Glutamatergic neuron (in vitro differentiated cells): ENCODE measurements at regions not wholly inside any gene's neighbourhood (a gene's known extent, or its start where the extent isn't known, plus 50 kb on each side); places are given as distances from the start of the nearest gene placed in this dataset.

Experiments
- DNase-seq: peaks from one replicate; pipeline ENCODE4 v3.0.0; 2022
- H3K27ac Mint-ChIP-seq: one replicate; pipeline ENCODE4 v1.8.0; 2020; ENCODE audit warnings: mild to moderate bottlenecking, mixed read lengths, inconsistent platforms; ENCODE audit not compliant: unreplicated experiment
- H3K27me3 Mint-ChIP-seq: one replicate; pipeline ENCODE4 v1.8.0; 2020; ENCODE audit warnings: mild to moderate bottlenecking, moderate library complexity, mixed read lengths, inconsistent platforms; ENCODE audit not compliant: unreplicated experiment
- H3K36me3 Mint-ChIP-seq: one replicate; pipeline ENCODE4 v1.8.0; 2020; ENCODE audit warnings: mild to moderate bottlenecking, mixed read lengths, inconsistent platforms; ENCODE audit not compliant: unreplicated experiment
- H3K4me1 Mint-ChIP-seq: one replicate; pipeline ENCODE4 v1.8.0; 2020; ENCODE audit warnings: mild to moderate bottlenecking, low read depth, mixed read lengths, inconsistent platforms; ENCODE audit not compliant: unreplicated experiment
- H3K4me3 Mint-ChIP-seq: one replicate; pipeline ENCODE4 v1.8.0; 2020; ENCODE audit warnings: mild to moderate bottlenecking, mixed read lengths, inconsistent platforms; ENCODE audit not compliant: unreplicated experiment
- H3K9me3 Mint-ChIP-seq: one replicate; pipeline ENCODE4 v1.8.0; 2020; ENCODE audit warnings: mild to moderate bottlenecking, moderate library complexity, mixed read lengths, inconsistent platforms; ENCODE audit not compliant: unreplicated experiment
- TF ChIP-seq, protein P1 (sequence below): fragments of 200-600 bp; sonication (generic); IDR thresholded peaks from one replicate; pipeline ENCODE4 v1.5.0; 2021; ENCODE audit not compliant: partially characterized antibody, unreplicated experiment

DNA sequence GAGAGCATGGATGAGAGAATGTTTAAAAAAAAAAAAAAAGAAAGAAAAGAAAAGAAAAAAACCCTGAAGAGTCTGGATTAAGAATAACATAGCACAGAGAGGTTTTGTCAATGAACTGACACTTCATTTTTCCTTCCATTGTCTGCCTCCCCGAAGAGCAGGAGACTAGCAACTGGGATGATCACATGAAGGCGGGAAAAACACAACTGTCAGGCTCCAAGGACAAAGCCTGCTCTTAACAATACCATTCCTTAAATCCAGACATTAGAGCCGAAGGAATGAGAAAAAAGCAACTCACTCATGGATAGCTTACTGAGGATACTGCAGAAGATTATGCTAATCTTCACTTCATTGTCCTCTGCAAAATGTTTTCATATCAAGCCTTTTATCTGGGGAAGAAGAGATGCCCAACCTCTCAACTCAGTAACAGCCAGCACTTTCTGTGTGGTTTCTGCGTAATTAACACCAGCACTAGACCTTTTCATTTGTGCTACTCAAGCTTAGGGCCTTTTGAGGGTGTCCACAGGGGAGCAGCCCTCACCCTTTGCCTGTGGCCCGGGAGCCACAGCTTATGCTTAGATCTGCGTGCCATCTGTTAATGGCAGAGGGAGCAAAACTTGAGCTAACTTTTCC is 182.3 kb downstream of the BARHL2 start:
- H3K27me3 Mint-ChIP-seq = peaks cover 2% of the 10 kb centered on the region
- DNase-seq = no peak

DNA sequence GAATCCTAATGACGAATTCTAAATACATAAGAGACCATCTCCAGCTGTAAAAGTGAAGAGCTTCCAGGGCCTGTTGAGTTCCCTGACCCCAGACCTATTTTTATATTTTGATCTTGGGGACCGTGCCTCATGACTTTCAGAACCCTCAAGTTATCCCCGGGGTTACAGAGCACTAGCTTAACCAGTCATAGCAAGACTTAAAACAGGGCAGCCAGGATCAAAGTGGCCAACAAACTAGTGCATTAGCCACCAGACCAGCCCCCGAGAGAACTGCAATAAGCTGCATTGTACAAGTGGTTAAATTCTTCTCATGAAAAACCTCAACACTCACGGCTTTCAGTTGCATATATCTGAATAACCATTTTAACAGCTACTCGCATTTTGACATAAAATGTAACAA is 183.0 kb downstream of the BARHL2 start:
- peaks cover 2% of the 10 kb centered on the region for H3K27me3 Mint-ChIP-seq
- H3K4me1 Mint-ChIP-seq = peaks cover 19% of the 10 kb centered on the region

More for the DNA sequence above, 182.3 kb downstream of the BARHL2 start:
- TF ChIP-seq, protein P1, sequence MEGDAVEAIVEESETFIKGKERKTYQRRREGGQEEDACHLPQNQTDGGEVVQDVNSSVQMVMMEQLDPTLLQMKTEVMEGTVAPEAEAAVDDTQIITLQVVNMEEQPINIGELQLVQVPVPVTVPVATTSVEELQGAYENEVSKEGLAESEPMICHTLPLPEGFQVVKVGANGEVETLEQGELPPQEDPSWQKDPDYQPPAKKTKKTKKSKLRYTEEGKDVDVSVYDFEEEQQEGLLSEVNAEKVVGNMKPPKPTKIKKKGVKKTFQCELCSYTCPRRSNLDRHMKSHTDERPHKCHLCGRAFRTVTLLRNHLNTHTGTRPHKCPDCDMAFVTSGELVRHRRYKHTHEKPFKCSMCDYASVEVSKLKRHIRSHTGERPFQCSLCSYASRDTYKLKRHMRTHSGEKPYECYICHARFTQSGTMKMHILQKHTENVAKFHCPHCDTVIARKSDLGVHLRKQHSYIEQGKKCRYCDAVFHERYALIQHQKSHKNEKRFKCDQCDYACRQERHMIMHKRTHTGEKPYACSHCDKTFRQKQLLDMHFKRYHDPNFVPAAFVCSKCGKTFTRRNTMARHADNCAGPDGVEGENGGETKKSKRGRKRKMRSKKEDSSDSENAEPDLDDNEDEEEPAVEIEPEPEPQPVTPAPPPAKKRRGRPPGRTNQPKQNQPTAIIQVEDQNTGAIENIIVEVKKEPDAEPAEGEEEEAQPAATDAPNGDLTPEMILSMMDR = no peak
- peaks cover 19% of the 10 kb centered on the region for H3K4me1 Mint-ChIP-seq
- H3K27ac Mint-ChIP-seq = peak overlapping the region; percentile 57
- H3K9me3 Mint-ChIP-seq = peaks cover 5% of the 10 kb centered on the region
- H3K36me3 Mint-ChIP-seq = no peaks in the 10 kb centered on the region
- H3K4me3 Mint-ChIP-seq = no peak overlapping the region

DNA sequence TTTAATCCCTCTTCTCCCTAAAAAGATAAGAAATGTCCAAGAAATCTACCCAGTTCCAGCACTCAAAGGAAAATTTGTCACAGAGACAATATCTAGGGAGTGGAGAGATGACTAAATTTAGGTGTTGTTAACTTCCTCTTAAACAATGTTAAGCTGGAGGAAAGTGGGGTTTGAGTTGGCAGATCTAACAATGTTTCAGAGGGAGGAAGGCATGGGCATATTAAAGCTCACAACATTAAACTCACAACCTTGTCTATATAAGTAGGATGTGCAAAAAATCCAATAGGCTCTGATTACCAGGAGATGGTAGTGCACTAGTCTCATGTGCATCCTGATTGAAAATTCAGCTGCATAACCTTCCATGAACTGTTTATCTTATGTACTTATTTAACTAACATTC is 190.1 kb downstream of the BARHL2 start:
- Mint-ChIP-seq H3K4me3 (no peak overlapping the region), H3K27me3 (no peaks in the 10 kb centered on the region), H3K4me1 (no peaks in the 10 kb centered on the region), H3K36me3 (no peaks in the 10 kb centered on the region), H3K9me3 (peaks cover 5% of the 10 kb centered on the region), H3K27ac (no peak overlapping the region)
- no peak for DNase-seq
- TF ChIP-seq, protein P1 = no peak

More for the DNA sequence above, 183.0 kb downstream of the BARHL2 start:
- Mint-ChIP-seq H3K4me3 (no peak overlapping the region), H3K36me3 (no peaks in the 10 kb centered on the region), H3K27ac (no peak overlapping the region), H3K9me3 (peaks cover 5% of the 10 kb centered on the region)
- TF ChIP-seq, protein P1 = no peak
- no peak for DNase-seq

DNA sequence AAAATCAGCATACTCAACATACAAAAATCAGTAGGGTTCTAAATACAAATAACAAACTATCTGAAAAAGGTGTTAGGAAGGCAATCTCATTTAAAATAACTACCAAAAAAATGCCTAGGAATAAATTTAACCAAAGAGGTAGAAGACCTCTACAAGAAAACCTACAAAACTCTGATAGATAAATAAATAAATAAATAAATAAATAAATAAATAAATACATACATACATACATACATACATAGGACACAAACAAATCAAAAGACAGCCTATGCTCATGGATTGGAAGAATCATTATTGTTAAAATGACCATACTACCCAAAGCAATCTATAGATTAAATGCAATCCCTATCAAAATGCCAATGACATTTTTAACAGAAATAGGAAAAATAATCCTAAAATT is 194.7 kb downstream of the BARHL2 start:
- H3K9me3 Mint-ChIP-seq = peaks cover 3% of the 10 kb centered on the region
- no peaks in the 10 kb centered on the region for H3K27me3 Mint-ChIP-seq
- no peaks in the 10 kb centered on the region for H3K4me1 Mint-ChIP-seq
- H3K36me3 Mint-ChIP-seq = peaks cover 6% of the 10 kb centered on the region
- no peak for DNase-seq
- no peak overlapping the region for H3K27ac Mint-ChIP-seq
- no peak overlapping the region for H3K4me3 Mint-ChIP-seq
- TF ChIP-seq, protein P1 = no peak

DNA sequence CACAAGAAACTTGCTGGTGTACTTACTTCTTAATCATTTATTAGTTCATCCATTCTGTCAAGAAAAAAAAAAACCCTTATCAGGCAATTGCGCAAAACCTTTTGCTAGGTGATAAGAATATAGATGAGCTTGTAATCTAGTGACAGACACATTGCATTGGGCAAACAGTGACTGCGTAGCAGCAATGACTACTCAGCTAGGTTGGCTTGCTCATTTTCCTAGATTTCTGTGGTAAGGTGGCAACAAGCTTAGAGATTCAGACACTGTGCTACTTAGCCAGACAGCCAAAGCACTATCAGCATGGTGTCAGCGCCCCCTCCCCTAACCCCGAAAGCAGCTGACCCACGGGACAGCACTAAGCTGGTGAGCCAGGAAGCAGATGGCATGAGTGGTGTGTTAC is 203.1 kb downstream of the BARHL2 start:
- Mint-ChIP-seq H3K27ac (peak overlapping the region; percentile 29), H3K4me1 (peaks cover 4% of the 10 kb centered on the region), H3K9me3 (no peaks in the 10 kb centered on the region), H3K4me3 (no peak overlapping the region), H3K36me3 (peaks cover 12% of the 10 kb centered on the region), H3K27me3 (no peaks in the 10 kb centered on the region)
- DNase-seq = peak; percentile 20
- TF ChIP-seq, protein P1 = no peak
